ENCODE measurements at regions not wholly inside any gene's neighbourhood (a gene's known extent, or its start where the extent isn't known, plus 50 kb on each side); places are given as distances from the start of the nearest gene placed in this dataset.

DNA sequence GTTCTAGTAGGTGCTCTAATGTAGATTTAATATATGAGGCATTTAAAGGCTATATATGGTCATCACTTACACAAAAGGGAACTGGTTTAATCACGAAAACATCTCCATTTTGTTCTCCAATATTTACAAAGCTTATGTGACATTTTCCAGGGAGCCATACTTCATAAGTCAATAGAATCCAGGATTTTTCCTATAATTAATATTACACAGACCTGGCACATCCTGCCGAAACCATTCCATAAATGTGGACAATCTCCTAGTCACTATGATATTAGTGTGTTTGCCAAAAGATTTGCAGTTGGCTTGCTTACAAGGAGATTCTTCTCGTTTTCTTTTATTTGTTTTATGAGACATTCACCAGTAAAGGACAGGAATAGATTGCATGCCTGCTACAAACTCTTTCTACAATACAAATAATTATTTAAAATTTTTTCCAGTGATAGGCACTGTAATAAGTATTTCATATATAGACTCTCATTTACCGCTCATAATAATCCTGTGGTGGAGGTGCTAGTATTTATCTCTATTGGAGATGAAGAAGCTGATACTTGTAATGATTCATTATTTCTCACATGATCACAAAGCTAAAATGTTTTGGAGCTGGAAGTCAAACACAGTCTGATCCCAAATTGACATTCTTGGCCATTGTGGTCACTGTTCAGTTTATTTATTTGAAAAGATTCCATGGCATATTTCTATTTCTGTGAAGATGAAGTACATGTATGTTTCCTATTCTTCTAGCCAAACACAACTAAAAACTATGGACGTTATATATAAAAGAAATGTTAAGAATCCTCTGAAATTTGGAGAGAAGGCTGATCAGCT, 597.0 kb downstream of the HTR1B start:
- no peak for DNase-seq (ENCODE audit: low read depth in 1 of 2, low spot score in 1 of 2)
- no peak for TF ChIP-seq CTCF (IDR thresholded peaks at IDR 0.05; ENCODE audit: insufficient read depth, low read length)
- no peak for TF ChIP-seq POLR2AphosphoS5 (IDR thresholded peaks at IDR 0.05; ENCODE audit: low read depth)
- no peak for TF ChIP-seq SPI1 (IDR thresholded peaks at IDR 0.05; ENCODE audit: borderline replicate concordance, low read depth)
- no peak for TF ChIP-seq REST (IDR thresholded peaks at IDR 0.05; ENCODE audit: insufficient replicate concordance, low read depth)
- no peak for TF ChIP-seq GABPA (IDR thresholded peaks at IDR 0.05; ENCODE audit: low read depth)
- Histone ChIP-seq H3K27me3 (ENCODE audit: insufficient read depth, poor library complexity, severe bottlenecking) (no peaks in the 10 kb centered on the region), H3K27ac (replicated peaks) (no peak overlapping the region), H3K4me3 (replicated peaks; ENCODE audit: insufficient read depth, low read length) (no peak overlapping the region)

DNA sequence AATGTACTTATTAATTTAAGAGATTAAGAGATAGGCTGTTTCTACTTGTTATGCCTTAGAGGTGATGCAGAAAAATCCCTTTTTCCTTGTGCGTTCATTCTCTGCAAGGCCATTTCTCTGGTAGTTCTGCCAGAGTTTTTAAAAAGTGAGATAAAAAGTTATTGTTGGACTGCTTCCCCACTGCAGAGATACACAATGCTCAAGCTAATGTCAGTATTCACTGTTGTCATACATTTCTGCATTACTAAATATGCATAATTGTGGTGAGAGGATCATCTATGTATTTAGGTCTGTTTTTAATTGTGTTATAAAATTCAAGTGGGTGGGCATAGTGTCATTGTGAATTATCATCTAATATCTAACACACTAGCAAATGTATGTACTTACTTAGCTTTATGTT, 600.4 kb downstream of the HTR1B start:
- H3K4me3 ChIP-seq (replicated peaks; ENCODE audit: insufficient read depth, low read length): no peak overlapping the region
- no peaks in the 10 kb centered on the region for H3K27me3 ChIP-seq (ENCODE audit: insufficient read depth, poor library complexity, severe bottlenecking)
- no peak overlapping the region for H3K27ac ChIP-seq (replicated peaks)
- no peak for DNase-seq (ENCODE audit: low read depth in 1 of 2, low spot score in 1 of 2)
- TF ChIP-seq POLR2AphosphoS5 (IDR thresholded peaks at IDR 0.05; ENCODE audit: low read depth) (no peak), SPI1 (IDR thresholded peaks at IDR 0.05; ENCODE audit: borderline replicate concordance, low read depth) (no peak)

DNA sequence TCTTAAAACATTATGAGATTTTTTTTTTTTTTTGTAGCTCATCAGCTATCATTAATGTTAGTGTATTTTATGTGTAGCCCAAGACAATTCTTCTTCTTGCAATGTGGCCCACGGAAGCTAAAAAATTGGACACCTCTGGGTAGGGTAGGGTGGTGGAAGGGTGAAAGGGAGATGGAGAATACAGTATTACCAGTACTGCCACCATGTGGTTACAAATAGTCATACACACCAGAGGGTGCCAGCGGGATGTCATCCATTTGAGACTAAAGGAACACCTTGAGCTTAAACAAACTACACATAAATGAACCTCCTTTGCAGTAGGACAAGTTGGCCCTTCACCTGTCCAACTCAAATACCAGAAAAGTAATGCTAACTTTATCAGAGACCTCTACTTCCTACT, 601.9 kb downstream of the HTR1B start:
- TF ChIP-seq GABPA (IDR thresholded peaks at IDR 0.05; ENCODE audit: low read depth): no peak
- no peak for TF ChIP-seq CTCF (IDR thresholded peaks at IDR 0.05; ENCODE audit: insufficient read depth, low read length)
- no peak for TF ChIP-seq SPI1 (IDR thresholded peaks at IDR 0.05; ENCODE audit: borderline replicate concordance, low read depth)
- no peak for TF ChIP-seq POLR2AphosphoS5 (IDR thresholded peaks at IDR 0.05; ENCODE audit: low read depth)
- no peak for TF ChIP-seq REST (IDR thresholded peaks at IDR 0.05; ENCODE audit: insufficient replicate concordance, low read depth)
- Histone ChIP-seq H3K27ac (replicated peaks) (no peak overlapping the region), H3K4me3 (replicated peaks; ENCODE audit: insufficient read depth, low read length) (no peak overlapping the region), H3K27me3 (ENCODE audit: insufficient read depth, poor library complexity, severe bottlenecking) (no peaks in the 10 kb centered on the region)
- peak in 1 of 2 experiments; percentile 31 for DNase-seq (ENCODE audit: low read depth in 1 of 2, low spot score in 1 of 2)

GRCh38 chr6:76856065-76856464, 607.2 kb downstream of the HTR1B start:
- no peak overlapping the region for H3K27ac ChIP-seq (replicated peaks)
- no peaks in the 10 kb centered on the region for H3K27me3 ChIP-seq (ENCODE audit: insufficient read depth, poor library complexity, severe bottlenecking)
- TF ChIP-seq SPI1 (IDR thresholded peaks at IDR 0.05; ENCODE audit: borderline replicate concordance, low read depth): no peak
- TF ChIP-seq CTCF (IDR thresholded peaks at IDR 0.05; ENCODE audit: insufficient read depth, low read length): no peak
- TF ChIP-seq POLR2AphosphoS5 (IDR thresholded peaks at IDR 0.05; ENCODE audit: low read depth): no peak
- TF ChIP-seq REST (IDR thresholded peaks at IDR 0.05; ENCODE audit: insufficient replicate concordance, low read depth): no peak
- no peak for TF ChIP-seq GABPA (IDR thresholded peaks at IDR 0.05; ENCODE audit: low read depth)
- DNase-seq (ENCODE audit: low read depth in 1 of 2, low spot score in 1 of 2): no peak
- no peak overlapping the region for H3K4me3 ChIP-seq (replicated peaks; ENCODE audit: insufficient read depth, low read length)

Data from HL-60 (cell line).